HCT116 (cell line): ENCODE measurements at regions not wholly inside any gene's neighbourhood (a gene's known extent, or its start where the extent isn't known, plus 50 kb on each side); places are given as distances from the start of the nearest gene placed in this dataset.

Experiments used
- ATAC-seq: fragments of 200-7000 bp; cut with Tn5 transposase; 2 replicates; pipeline ENCODE4 v1.9.1; 2020; ENCODE audit warnings: mild to moderate bottlenecking, moderate library complexity
- BruUV-seq: library from RNA; stranded (reverse); fragments of 400-500 nt; replicated peaks from 2 replicates; lab custom pipeline; 2021; lab: Mats Ljungman, UMichigan
- CTCF ChIA-PET: fragments of 300-600 bp; sonication (Branson Sonifier 250); formaldehyde crosslinking; loops from one replicate; lab custom pipeline; 2021; ENCODE audit warnings: antibody characterized with exemption; lab: Charles Lee
- POLR2A ChIA-PET: fragments of 300-600, 350-600 bp; sonication (Branson Sonifier 250); formaldehyde crosslinking; loops from one replicate; lab custom pipeline; 2021; ENCODE audit warnings: antibody characterized with exemption; lab: Charles Lee
- RAD21 ChIA-PET, 2 experiments: fragments of 300-600 bp; sonication (Branson Sonifier 250); formaldehyde crosslinking; loops; one replicate each; lab custom pipeline; 2023; ENCODE audit warnings: low total read pairs in 2 of 2; ENCODE audit not compliant: uncharacterized antibody in 2 of 2, unreplicated experiment in 2 of 2, low non-redundant PET in 1 of 2; lab: Charles Lee
- DNase-seq: peaks from one replicate; pipeline ENCODE4 v3.0.0-alpha.2; 2010; ENCODE audit warnings: low read depth, low spot score
- H2AFZ ChIP-seq: fragments of 200-600 bp; shearing (Covaris generic), sonication (generic); 2 replicates; pipeline ENCODE4 v1.6.1; 2017; ENCODE audit warnings: low read depth, mixed run types, mixed read lengths, antibody characterized with exemption, low read length; ENCODE audit not compliant: poor library complexity, severe bottlenecking
- H3K27ac ChIP-seq: 2 replicates; pipeline ENCODE4 v1.5.1; 2012; ENCODE audit warnings: low read depth, low read length
- H3K27me3 ChIP-seq: fragments of 200-600 bp; sonication (generic); 2 replicates; pipeline ENCODE4 v1.6.1; 2016; ENCODE audit warnings: mixed run types, low read length, mixed read lengths; ENCODE audit not compliant: insufficient read depth
- H3K36me3 ChIP-seq, 2 experiments: fragments of 200-500 bp in 1 of 2; fragments of 200-600 bp in 1 of 2; sonication (Bioruptor generic) in 1 of 2; sonication (generic) in 1 of 2; 2 replicates each; pipeline versions ENCODE4 v1.5.1 to v1.6.1; 2014 to 2016; ENCODE audit warnings: low read length in 2 of 2, inconsistent platforms in 1 of 2, mixed read lengths in 1 of 2, mixed run types in 1 of 2; ENCODE audit not compliant: insufficient read depth in 2 of 2, control insufficient read depth in 1 of 2
- H3K4me1 ChIP-seq, 2 experiments: fragments of 200-600 bp in 1 of 2; sonication (generic) in 1 of 2; 2 replicates each; pipeline versions ENCODE4 v1.5.1 to v1.6.1; 2012 to 2017; ENCODE audit warnings: low read length in 2 of 2, inconsistent platforms in 1 of 2, mild to moderate bottlenecking in 1 of 2, mixed read lengths in 1 of 2, mixed run types in 1 of 2, moderate library complexity in 1 of 2; ENCODE audit not compliant: insufficient read depth in 2 of 2, control insufficient read depth in 1 of 2
- H3K4me2 ChIP-seq: fragments of 200-600 bp; sonication (generic); 2 replicates; pipeline ENCODE4 v1.6.1; 2017; ENCODE audit warnings: mixed run types, low read length, mixed read lengths
- H3K4me3 ChIP-seq, 2 experiments: fragments of 200-600 bp in 1 of 2; sonication (generic) in 1 of 2; replicated peaks in 1 of 2; 2 replicates each; pipeline ENCODE4 v1.5.1; 2011 to 2016; ENCODE audit warnings: low read length in 2 of 2, control low read depth in 1 of 2, low read depth in 1 of 2, mild to moderate bottlenecking in 1 of 2, mixed read lengths in 1 of 2, mixed run types in 1 of 2
- H3K79me2 ChIP-seq: fragments of 200-600 bp; sonication (generic); 2 replicates; pipeline ENCODE4 v1.6.1; 2017; ENCODE audit warnings: mild to moderate bottlenecking, mixed run types, low read length, moderate library complexity, mixed read lengths; ENCODE audit not compliant: insufficient read depth
- H3K9ac ChIP-seq: fragments of 200-600 bp; sonication (generic); 2 replicates; pipeline ENCODE4 v1.6.1; 2016; ENCODE audit warnings: low read length, mixed read lengths
- H3K9me2 ChIP-seq: fragments of 200-600 bp; sonication (generic), shearing (Covaris generic); 2 replicates; pipeline ENCODE4 v1.6.1; 2017; ENCODE audit warnings: mixed run types, mild to moderate bottlenecking, moderate library complexity; ENCODE audit not compliant: insufficient read depth
- H3K9me3 ChIP-seq, 2 experiments: fragments of 200-500 bp in 1 of 2; fragments of 200-600 bp in 1 of 2; sonication (Bioruptor generic) in 1 of 2; sonication (generic) in 1 of 2; 2 replicates each; pipeline ENCODE4 v1.6.1; 2014 to 2017; ENCODE audit warnings: low read length in 2 of 2, mixed read lengths in 2 of 2, inconsistent platforms in 1 of 2, low read depth in 1 of 2, mild to moderate bottlenecking in 1 of 2, mixed run types in 1 of 2, moderate library complexity in 1 of 2; ENCODE audit not compliant: control insufficient read depth in 1 of 2, insufficient read depth in 1 of 2
- H4K20me1 ChIP-seq: fragments of 200-600 bp; sonication (generic), shearing (Covaris generic); 2 replicates; pipeline ENCODE4 v1.6.1; 2017; ENCODE audit warnings: mixed run types, mild to moderate bottlenecking, moderate library complexity; ENCODE audit not compliant: insufficient read depth
- CBX3 ChIP-seq: IDR thresholded peaks from 2 replicates; pipeline ENCODE4 v1.6.1; 2012; ENCODE audit warnings: low read depth
- ELF1 ChIP-seq: IDR thresholded peaks from 2 replicates; pipeline ENCODE4 v1.6.1; 2012; ENCODE audit warnings: low read depth, borderline replicate concordance
- EZH2 ChIP-seq: fragments of 200-600 bp; sonication (generic); IDR thresholded peaks from 2 replicates; pipeline ENCODE4 v1.6.1; 2017; ENCODE audit warnings: antibody characterized with exemption, mixed run types
- EZH2phosphoT487 ChIP-seq: fragments of 200-600 bp; IDR thresholded peaks from 2 replicates; pipeline ENCODE4 v1.6.1; 2018; ENCODE audit warnings: antibody characterized with exemption, borderline replicate concordance
- FOSL1 ChIP-seq: IDR thresholded peaks from 2 replicates; pipeline ENCODE4 v1.6.1; 2012; ENCODE audit warnings: low read depth
- JUND ChIP-seq: IDR thresholded peaks from 2 replicates; pipeline ENCODE4 v1.6.1; 2012
- POLR2A ChIP-seq: IDR thresholded peaks from 2 replicates; pipeline ENCODE4 v1.7.0; 2011; ENCODE audit warnings: borderline replicate concordance; ENCODE audit not compliant: insufficient read depth, insufficient read length; ENCODE audit errors: extremely low read depth
- POLR2AphosphoS5 ChIP-seq: IDR thresholded peaks from 2 replicates; pipeline ENCODE4 v1.6.1; 2011; ENCODE audit warnings: mild to moderate bottlenecking, low read depth, low read length, moderate library complexity
- RAD21 ChIP-seq: IDR thresholded peaks from 2 replicates; pipeline ENCODE4 v1.6.1; 2012; ENCODE audit warnings: low read depth, mild to moderate bottlenecking
- REST ChIP-seq: IDR thresholded peaks from 2 replicates; pipeline ENCODE4 v1.6.1; 2012; ENCODE audit warnings: low read depth
- SP1 ChIP-seq: IDR thresholded peaks from 2 replicates; pipeline ENCODE4 v1.6.1; 2012; ENCODE audit warnings: low read depth
- TCF7L2 ChIP-seq: IDR thresholded peaks from 2 replicates; pipeline ENCODE4 v1.7.0; 2011; ENCODE audit warnings: borderline replicate concordance, inconsistent platforms; ENCODE audit not compliant: insufficient read depth, insufficient read length; ENCODE audit errors: extremely low read depth
- YY1 ChIP-seq: IDR thresholded peaks from 2 replicates; pipeline ENCODE4 v1.6.1; 2011; ENCODE audit warnings: low read length, low read depth, moderate library complexity, mild to moderate bottlenecking; ENCODE audit not compliant: insufficient replicate concordance; ENCODE audit errors: extremely low read depth
- ZNF274 ChIP-seq: fragments of 200-500 bp; sonication (Bioruptor generic); IDR thresholded peaks from 2 replicates; pipeline ENCODE4 v1.6.1; 2014; ENCODE audit warnings: mild to moderate bottlenecking, low read depth, low read length, inconsistent platforms
- intact Hi-C: fragments of 100-400 bp; cut with micrococcal nuclease; formaldehyde crosslinking; loops from 2 replicates; pipeline ENCODE4 v1.10.0; 2022
- TF ChIP-seq, protein P1 (sequence below): IDR thresholded peaks from 2 replicates; pipeline ENCODE4 v1.6.1; 2012
- TF ChIP-seq, protein P2 (sequence below): IDR thresholded peaks from 2 replicates; pipeline ENCODE4 v1.6.1; 2012
- TF ChIP-seq, protein P3 (sequence below): IDR thresholded peaks from 2 replicates; pipeline ENCODE4 v1.6.1; 2011; ENCODE audit warnings: mild to moderate bottlenecking, low read length, moderate library complexity; ENCODE audit not compliant: insufficient replicate concordance; ENCODE audit errors: extremely low read depth

DNA sequence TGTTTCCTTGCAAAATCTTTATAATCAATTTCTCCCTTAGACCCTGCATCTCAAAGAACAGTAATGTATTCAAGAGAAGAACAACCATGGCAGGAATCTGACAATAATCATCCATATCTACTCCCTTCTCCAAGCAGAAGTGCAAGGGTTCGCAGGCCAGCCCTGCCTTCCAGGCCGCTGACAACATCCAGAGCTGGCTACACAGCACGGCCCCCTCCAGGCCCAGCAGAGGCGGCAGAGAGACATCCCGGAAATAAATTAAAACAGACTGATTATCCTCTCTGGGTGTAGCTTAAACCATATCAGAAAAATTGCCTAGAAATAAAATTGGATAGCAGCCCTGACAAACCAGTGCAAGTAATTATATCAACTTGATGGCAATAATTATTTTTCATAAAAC lies 223.3 kb downstream of the FAM43A start:
- H3K9me2 ChIP-seq = no peaks in the 10 kb centered on the region
- POLR2A ChIA-PET = no interaction called here
- no TSS peak for BruUV-seq

More for the DNA sequence above, 223.3 kb downstream of the FAM43A start:
- RAD21 ChIA-PET = no interaction called here
- TF ChIP-seq POLR2AphosphoS5 (no peak), POLR2A (no peak), RAD21 (no peak), CBX3 (no peak), EZH2phosphoT487 (no peak), TCF7L2 (no peak), SP1 (no peak), FOSL1 (no peak), ELF1 (no peak), YY1 (no peak), EZH2 (no peak), ZNF274 (no peak), REST (no peak), JUND (no peak)
- TF ChIP-seq, protein P1, sequence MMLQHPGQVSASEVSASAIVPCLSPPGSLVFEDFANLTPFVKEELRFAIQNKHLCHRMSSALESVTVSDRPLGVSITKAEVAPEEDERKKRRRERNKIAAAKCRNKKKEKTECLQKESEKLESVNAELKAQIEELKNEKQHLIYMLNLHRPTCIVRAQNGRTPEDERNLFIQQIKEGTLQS = no peak
- TF ChIP-seq, protein P2, sequence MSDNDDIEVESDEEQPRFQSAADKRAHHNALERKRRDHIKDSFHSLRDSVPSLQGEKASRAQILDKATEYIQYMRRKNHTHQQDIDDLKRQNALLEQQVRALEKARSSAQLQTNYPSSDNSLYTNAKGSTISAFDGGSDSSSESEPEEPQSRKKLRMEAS = no peak
- TF ChIP-seq, protein P3, sequence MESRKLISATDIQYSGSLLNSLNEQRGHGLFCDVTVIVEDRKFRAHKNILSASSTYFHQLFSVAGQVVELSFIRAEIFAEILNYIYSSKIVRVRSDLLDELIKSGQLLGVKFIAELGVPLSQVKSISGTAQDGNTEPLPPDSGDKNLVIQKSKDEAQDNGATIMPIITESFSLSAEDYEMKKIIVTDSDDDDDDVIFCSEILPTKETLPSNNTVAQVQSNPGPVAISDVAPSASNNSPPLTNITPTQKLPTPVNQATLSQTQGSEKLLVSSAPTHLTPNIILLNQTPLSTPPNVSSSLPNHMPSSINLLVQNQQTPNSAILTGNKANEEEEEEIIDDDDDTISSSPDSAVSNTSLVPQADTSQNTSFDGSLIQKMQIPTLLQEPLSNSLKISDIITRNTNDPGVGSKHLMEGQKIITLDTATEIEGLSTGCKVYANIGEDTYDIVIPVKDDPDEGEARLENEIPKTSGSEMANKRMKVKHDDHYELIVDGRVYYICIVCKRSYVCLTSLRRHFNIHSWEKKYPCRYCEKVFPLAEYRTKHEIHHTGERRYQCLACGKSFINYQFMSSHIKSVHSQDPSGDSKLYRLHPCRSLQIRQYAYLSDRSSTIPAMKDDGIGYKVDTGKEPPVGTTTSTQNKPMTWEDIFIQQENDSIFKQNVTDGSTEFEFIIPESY = no peak
- TF ChIP-seq, all 23 proteins: peak for 0
- Histone ChIP-seq H3K27ac (no peak overlapping the region), H3K4me3 (no peak overlapping the region), H3K27me3 (no peaks in the 10 kb centered on the region), H3K4me1 (no peaks in the 10 kb centered on the region), H3K79me2 (no peaks in the 10 kb centered on the region), H2AFZ (no peak overlapping the region), H3K4me2 (no peak overlapping the region), H3K9me3 (no peaks in the 10 kb centered on the region), H4K20me1 (no peaks in the 10 kb centered on the region), H3K36me3 (no peaks in the 10 kb centered on the region), H3K9ac (no peak overlapping the region)
- DNase-seq (no peak), ATAC-seq (no peak)
- intact Hi-C loops = no loop called here
- CTCF ChIA-PET = no interaction called here
